ENCODE measurements at regions not wholly inside any gene's neighbourhood (a gene's known extent, or its start where the extent isn't known, plus 50 kb on each side); places are given as distances from the start of the nearest gene placed in this dataset.

- no peaks in the 10 kb centered on the region for H4K20me1 ChIP-seq (ENCODE audit: insufficient read depth, low read length)
- no peak overlapping the region for H3K4me3 ChIP-seq (replicated peaks in 1 of 3; ENCODE audit: low read depth in 2 of 3, low read length in 3 of 3)
- H3K9me3 Mint-ChIP-seq, result peaks cover 0 to 9% (median under 1%) of the 10 kb centered on the region in 7 donors
- no peaks in the 10 kb centered on the region for H3K36me3 Mint-ChIP-seq
- intact Hi-C loops (cut with micrococcal nuclease), result no loop called here
- TF ChIP-seq CTCF (IDR thresholded peaks at IDR 0.05), result no peak
- no peaks in the 10 kb centered on the region for H3K4me1 Mint-ChIP-seq
- H2AFZ ChIP-seq (ENCODE audit: insufficient read depth, low read depth, low read length, poor library complexity, severe bottlenecking), result no peak overlapping the region
- H3K27me3 ChIP-seq (ENCODE audit: control insufficient read depth in 2 of 2, insufficient read depth in 2 of 2, low read length in 2 of 2), result no peaks in the 10 kb centered on the region
- H3K4me2 ChIP-seq (replicated peaks; ENCODE audit: extremely low read depth, low read length, poor library complexity, severe bottlenecking), result no peak overlapping the region
- H3K27ac ChIP-seq (ENCODE audit: low read depth in 1 of 2, low read length in 2 of 2), result no peak overlapping the region
- H3K9me3 ChIP-seq (replicated peaks in 1 of 2; ENCODE audit: control insufficient read depth in 1 of 2, insufficient read depth in 1 of 2, low read length in 2 of 2), result no peaks in the 10 kb centered on the region
- H3K4me1 ChIP-seq (ENCODE audit: control insufficient read depth in 1 of 2, insufficient read depth in 2 of 2, low read length in 2 of 2), result no peaks in the 10 kb centered on the region
- 96% methylated on average over 4 of the region's 7 CpGs for whole genome bisulfite sequencing (ENCODE audit: insufficient coverage)
- no peak for DNase-seq
- peaks cover 6% of the 10 kb centered on the region in 3 donors for H3K27me3 Mint-ChIP-seq (ENCODE audit: low read depth in 3 of 3)
- no peak overlapping the region for H3K4me3 Mint-ChIP-seq
- no peaks in the 10 kb centered on the region for H3K36me3 ChIP-seq (replicated peaks in 1 of 2; ENCODE audit: control insufficient read depth in 1 of 2, insufficient read depth in 2 of 2, low read length in 2 of 2)
- no peak overlapping the region for H3K27ac Mint-ChIP-seq
- H3K9ac ChIP-seq (ENCODE audit: insufficient read depth, low read length, poor library complexity, severe bottlenecking), result no peak overlapping the region
- H3K79me2 ChIP-seq (ENCODE audit: insufficient read depth, low read length), result no peaks in the 10 kb centered on the region
These were observed 55.3 kb upstream of the ALDH1B1 start for GRCh38 chr9:38337181-38337580.

DNA sequence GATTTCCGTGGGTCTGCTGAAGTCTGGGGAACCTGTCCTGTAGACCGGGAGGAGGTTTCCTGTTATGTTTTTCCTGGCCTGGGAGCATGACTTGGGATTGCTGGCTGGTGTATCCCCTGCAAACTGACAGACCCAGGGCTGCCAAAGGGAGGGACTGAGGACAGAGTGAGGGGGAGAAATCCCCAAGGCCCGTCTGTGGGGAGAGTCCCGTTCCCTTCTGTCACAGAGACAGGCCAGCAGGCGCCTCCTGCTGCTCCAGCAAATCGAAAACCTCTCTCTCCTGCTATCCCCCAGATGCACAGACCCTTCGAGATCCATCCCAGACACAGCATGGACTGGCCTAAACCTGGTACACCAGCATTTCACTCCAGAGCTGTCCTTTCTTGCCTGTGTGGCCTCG, 56.2 kb upstream of the ALDH1B1 start:
- Histone ChIP-seq H3K4me2 (replicated peaks; ENCODE audit: extremely low read depth, low read length, poor library complexity, severe bottlenecking) (no peak overlapping the region), H3K4me1 (ENCODE audit: control insufficient read depth in 1 of 2, insufficient read depth in 2 of 2, low read length in 2 of 2) (no peaks in the 10 kb centered on the region), H3K9me3 (replicated peaks in 1 of 2; ENCODE audit: control insufficient read depth in 1 of 2, insufficient read depth in 1 of 2, low read length in 2 of 2) (no peaks in the 10 kb centered on the region), H3K9ac (ENCODE audit: insufficient read depth, low read length, poor library complexity, severe bottlenecking) (no peak overlapping the region), H3K36me3 (replicated peaks in 1 of 2; ENCODE audit: control insufficient read depth in 1 of 2, insufficient read depth in 2 of 2, low read length in 2 of 2) (no peaks in the 10 kb centered on the region), H3K4me3 (replicated peaks in 1 of 3; ENCODE audit: low read depth in 2 of 3, low read length in 3 of 3) (no peak overlapping the region), H3K27me3 (ENCODE audit: control insufficient read depth in 2 of 2, insufficient read depth in 2 of 2, low read length in 2 of 2) (no peaks in the 10 kb centered on the region), H2AFZ (ENCODE audit: insufficient read depth, low read depth, low read length, poor library complexity, severe bottlenecking) (no peak overlapping the region), H4K20me1 (ENCODE audit: insufficient read depth, low read length) (no peaks in the 10 kb centered on the region), H3K79me2 (ENCODE audit: insufficient read depth, low read length) (no peaks in the 10 kb centered on the region), H3K27ac (ENCODE audit: low read depth in 1 of 2, low read length in 2 of 2) (no peak overlapping the region)
- WGBS (ENCODE audit: insufficient coverage), result 85% methylated on average over 5 of the region's 8 CpGs
- H3K36me3 Mint-ChIP-seq, result no peaks in the 10 kb centered on the region
- H3K4me1 Mint-ChIP-seq, result no peaks in the 10 kb centered on the region
- H3K27me3 Mint-ChIP-seq (ENCODE audit: low read depth in 3 of 3), result peaks cover 5 to 8% (median 7%) of the 10 kb centered on the region in 3 donors
- H3K27ac Mint-ChIP-seq, result no peak overlapping the region
- no peak overlapping the region for H3K4me3 Mint-ChIP-seq
- H3K9me3 Mint-ChIP-seq, result peaks cover 0 to 11% (median 2%) of the 10 kb centered on the region in 7 donors
- DNase-seq, result no peak
- intact Hi-C loops (cut with micrococcal nuclease), result no loop called here
- no peak for TF ChIP-seq CTCF (IDR thresholded peaks at IDR 0.05)

Measured in CD14-positive monocyte (primary cell).